Daoy (cell line): ENCODE measurements at regions not wholly inside any gene's neighbourhood (a gene's known extent, or its start where the extent isn't known, plus 50 kb on each side); places are given as distances from the start of the nearest gene placed in this dataset.

ENCODE experiments used
- DNase-seq: peaks from one replicate; pipeline ENCODE4 v3.0.0-alpha.2; 2015; ENCODE audit warnings: low read depth

DNA sequence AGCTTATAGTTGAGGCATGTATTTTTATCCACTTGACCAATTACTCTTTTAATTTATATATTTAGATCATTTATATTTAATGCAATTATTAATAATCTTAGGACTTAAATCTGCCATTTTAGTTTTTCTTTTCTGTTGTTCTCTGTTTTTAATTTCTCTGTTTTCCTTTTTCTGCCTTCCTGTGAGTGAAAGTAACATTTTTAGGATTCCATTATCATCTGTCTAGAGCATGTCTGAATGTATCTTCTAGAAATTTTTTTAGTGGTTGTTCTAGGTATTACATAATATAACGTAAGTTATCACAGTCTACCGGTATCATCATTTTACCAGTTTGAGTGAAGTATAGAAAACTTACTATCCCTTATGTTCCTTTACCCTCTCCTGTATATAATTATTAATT is 197.3 kb downstream of the UNC5CL start:
- no peak for DNase-seq

DNA sequence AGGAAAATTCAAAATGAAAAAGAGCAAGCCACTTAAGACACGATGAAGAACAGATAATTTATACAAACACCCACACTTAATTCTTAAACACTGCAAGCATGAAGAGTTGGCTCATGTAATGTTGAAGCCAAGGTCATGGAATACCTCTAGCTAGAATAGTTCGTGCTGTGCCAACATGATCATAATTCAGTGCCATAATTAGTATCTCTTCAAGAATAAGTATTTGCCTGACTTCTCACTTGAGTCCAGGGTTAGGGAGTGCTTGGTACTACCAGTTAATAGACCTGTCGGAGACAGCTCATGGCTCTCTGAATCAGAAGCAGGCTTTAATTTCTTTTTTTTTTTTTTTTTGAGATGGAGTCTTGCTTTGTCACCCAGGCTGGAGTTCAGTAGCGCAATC is 206.3 kb downstream of the UNC5CL start:
- DNase-seq: no peak

GRCh38 chr6:40831381-40831780 is 207.6 kb downstream of the UNC5CL start:
- DNase-seq: no peak

- DNase-seq: no peak
Observed at GRCh38 chr6:40825102-40825501, 213.9 kb downstream of the UNC5CL start.

DNA sequence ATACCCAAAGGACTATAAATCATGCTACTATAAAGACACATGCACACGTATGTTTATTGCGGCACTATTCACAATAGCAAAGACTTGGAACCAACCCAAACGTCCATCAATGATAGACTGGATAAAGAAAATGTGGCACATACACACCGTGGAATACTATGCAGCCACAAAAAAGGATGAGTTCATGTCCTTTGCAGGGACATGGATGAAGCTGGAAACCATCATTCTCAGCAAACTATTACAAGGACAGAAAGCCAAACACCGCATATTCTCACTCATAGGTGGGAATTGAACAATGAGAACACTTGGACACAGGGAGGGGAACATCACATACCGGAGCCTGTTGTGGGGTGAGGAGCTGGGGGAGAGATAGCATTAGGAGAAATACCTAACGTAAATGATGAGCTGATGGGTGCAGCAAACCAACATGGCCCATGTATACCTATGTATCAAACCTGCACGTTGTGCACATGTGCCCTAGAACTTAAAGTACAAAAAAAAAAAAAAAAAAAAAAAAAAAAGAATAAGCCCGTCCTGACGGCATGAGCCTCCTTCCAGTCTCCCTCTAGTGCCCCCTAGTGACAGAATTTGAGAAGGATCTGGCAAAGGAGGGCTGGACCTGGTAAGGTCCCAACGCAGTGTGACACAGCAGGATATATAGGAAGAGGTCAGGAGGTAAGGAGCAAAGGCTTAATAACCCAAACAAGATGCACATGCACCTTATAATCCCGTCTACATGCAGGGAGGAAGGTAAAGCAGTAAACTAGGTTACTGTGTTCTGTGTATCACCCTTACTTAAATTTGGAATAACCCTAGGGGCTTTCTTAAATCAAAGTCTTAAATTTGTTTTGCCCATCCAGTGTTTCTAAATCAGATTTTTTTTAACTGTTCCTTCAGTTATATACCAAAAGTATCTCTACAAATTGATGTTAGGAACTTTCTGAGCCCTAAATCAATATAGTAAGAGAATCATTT is 214.8 kb downstream of the UNC5CL start:
- peak; percentile 65 for DNase-seq

DNA sequence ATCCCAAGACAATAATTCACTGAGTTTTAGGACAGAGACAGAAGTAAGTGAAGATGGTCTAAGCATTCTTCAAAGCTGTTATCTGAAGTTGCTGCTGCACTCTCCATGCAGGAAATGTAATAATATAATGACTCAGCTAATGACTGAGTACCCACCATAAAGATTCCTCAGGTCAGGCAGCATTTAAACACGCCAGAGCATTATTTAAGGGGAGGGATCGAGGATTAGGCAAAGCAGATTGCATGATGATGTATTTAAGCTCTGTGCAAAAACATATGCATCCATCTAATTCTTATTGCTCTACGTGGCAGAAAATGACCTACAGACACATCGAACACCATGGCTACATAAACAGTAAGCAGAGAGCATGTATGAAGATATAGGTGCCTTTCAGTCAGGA is 216.4 kb downstream of the UNC5CL start:
- DNase-seq: peak; percentile 43

GRCh38 chr6:40819182-40819834 is 219.7 kb downstream of the UNC5CL start:
- DNase-seq: no peak

DNA sequence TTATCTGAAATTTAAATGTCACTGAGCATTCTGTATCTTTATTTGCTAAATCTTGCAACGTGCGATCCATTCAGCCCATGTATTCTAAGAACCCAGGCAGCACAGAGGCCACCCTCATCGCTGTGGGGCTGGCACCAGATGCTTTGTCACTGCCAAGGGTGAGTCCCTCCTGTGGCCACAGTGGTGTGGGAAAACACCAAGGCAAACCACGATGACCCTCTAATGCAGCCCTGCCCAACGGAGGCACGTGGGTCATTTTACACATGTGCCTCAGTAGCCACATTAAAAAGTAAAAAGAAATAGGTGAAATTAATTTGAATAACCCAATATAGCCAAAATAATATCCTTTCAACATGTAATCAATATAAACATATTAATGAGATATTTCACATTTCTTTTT is 221.7 kb downstream of the UNC5CL start:
- no peak for DNase-seq

- no peak for DNase-seq
Observed at GRCh38 chr6:40816601-40817000, 222.4 kb downstream of the UNC5CL start.

GRCh38 chr6:40815731-40816130 is 223.3 kb downstream of the UNC5CL start:
- DNase-seq: no peak

- peak; percentile 31 for DNase-seq
Observed at GRCh38 chr6:40810171-40810570, 223.0 kb upstream of the LRFN2 start.

DNA sequence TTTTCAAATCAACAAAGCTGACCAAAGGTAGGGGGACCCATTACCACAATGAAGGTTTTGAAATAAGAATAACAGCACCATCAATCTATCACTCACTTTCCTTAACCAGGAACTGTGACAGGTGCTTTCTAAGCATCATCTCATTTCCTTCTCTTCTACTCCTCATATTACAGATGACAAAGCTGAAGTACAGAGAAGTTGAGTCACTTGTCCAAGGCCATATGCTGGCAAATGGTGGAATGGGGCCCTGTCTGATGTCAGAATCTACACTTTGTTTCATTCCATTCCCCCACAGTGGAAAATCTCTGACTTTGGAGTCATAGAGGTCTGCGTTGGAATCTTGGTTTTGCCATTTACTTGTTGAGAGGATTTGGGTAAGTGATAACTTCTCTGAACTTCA is 222.5 kb upstream of the LRFN2 start:
- DNase-seq: no peak

GRCh38 chr6:40807484-40807883 is 220.3 kb upstream of the LRFN2 start:
- DNase-seq: peak; percentile 70

- DNase-seq: peak; percentile 18
Observed at GRCh38 chr6:40806256-40806864, 219.2 kb upstream of the LRFN2 start.

DNA sequence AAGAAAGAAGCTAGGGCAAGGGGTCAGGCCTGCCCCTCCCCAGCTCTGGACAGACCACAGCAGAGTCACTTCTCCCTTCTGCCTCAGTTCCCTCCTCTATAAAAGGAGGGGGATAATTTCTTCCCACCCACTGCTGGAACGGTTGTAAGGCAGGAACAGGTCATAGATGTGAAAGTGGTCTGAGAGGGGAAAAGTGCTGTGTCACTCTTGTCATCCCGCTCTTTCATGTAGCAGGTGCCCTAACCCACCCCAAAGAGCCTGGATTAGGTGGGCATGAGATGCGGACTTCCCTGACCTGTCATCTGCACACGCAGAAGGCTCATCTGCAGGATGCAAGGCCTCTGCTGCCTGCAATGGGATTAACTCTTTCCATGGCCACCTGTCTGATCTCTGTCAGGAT is 218.2 kb upstream of the LRFN2 start:
- DNase-seq: no peak

- no peak for DNase-seq
Observed at GRCh38 chr6:40804905-40805304, 217.7 kb upstream of the LRFN2 start.

DNA sequence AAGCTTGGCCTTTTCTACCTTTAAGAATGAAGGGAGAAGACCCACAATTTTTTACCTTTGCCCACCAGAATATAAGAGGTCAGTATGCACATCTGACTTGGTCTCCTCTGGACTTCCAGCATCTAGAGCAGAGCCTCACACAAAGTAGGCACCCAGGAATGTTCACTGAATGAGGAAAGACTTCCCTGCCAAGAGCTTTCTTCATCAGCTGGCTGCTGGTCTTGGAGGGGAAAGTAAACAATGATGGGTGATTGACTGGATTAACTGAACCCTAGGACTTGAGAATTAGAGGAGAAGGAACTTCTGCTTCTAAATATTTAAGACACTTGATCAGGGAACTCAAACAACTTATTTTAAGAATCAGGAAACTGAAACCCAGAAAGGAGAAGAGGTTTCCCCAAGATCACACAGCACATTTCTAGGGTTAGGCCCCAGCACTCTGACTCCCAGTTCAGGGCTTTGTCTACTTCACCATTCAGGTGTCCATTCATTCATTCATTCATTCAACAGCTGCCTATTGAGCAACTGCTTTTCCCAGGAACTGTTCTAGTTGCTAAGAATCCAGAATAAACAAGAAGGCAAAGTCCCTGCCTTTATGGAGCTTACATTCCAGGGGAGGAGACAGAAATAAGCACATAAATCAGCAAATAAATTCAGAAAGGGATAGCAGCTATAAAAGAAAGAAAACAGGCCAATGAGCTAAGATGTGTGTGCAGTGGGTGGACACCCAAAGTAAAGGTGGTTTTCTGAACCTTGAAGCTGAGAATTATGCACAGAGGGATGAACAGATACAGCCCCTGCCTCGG is 216.9 kb upstream of the LRFN2 start:
- DNase-seq: no peak

- no peak for DNase-seq
Observed at GRCh38 chr6:40802481-40802880, 215.3 kb upstream of the LRFN2 start.

DNA sequence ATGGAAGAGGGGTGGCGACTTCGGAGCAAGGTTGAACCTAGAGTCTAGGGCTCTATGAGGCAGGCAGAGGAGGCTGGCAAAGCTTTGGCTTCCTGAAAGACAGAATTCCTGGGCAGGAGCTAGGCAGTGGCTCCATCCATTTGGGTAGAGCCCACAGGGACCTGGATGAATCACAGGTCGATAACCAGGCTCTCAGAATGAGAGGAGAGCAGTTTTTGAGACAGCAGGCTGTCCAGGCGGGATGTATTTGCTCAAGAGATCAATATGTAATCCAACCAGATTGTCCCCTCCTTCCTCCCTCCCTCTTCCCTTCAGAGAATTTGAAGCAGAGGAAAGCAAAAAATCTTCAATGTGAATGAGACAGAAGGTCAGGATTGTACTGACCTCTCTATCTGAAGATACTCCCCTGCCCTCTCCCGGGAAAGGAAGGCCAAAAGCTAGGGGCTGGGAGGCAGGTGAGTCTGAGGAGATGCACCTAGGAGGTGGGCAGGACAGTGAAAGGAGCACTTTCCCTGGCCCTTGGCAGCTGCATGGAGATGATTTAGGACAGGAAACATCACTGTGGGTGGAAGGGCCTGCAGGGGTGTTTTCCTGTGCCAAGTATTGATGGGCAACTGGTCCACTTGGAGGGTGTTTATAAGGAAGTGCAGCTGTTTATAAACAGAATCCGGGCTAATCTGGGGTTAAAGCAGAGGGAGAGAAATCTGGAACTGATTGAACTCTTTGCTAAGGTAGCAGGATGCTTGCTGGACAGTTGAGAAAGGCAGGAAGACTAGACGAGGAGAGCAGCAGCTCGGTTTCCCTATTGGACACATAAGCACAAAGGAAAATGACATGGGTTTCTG is 212.4 kb upstream of the LRFN2 start:
- DNase-seq: no peak

GRCh38 chr6:40798069-40798770 is 211.1 kb upstream of the LRFN2 start:
- DNase-seq: no peak
